CD4-positive, alpha-beta T cell treated with Interleukin-10 for 1 hour (primary cell): ENCODE measurements at regions not wholly inside any gene's neighbourhood (a gene's known extent, or its start where the extent isn't known, plus 50 kb on each side); places are given as distances from the start of the nearest gene placed in this dataset.
"Not testable (repeated sequence)": the region's sequence is repeated elsewhere in the genome, so short reads cannot be mapped to it uniquely, and the experiment has no call there.

ENCODE experiments used
- DNase-seq: peaks from one replicate; pipeline ENCODE4 v3.0.0-alpha.2; 2020

DNA sequence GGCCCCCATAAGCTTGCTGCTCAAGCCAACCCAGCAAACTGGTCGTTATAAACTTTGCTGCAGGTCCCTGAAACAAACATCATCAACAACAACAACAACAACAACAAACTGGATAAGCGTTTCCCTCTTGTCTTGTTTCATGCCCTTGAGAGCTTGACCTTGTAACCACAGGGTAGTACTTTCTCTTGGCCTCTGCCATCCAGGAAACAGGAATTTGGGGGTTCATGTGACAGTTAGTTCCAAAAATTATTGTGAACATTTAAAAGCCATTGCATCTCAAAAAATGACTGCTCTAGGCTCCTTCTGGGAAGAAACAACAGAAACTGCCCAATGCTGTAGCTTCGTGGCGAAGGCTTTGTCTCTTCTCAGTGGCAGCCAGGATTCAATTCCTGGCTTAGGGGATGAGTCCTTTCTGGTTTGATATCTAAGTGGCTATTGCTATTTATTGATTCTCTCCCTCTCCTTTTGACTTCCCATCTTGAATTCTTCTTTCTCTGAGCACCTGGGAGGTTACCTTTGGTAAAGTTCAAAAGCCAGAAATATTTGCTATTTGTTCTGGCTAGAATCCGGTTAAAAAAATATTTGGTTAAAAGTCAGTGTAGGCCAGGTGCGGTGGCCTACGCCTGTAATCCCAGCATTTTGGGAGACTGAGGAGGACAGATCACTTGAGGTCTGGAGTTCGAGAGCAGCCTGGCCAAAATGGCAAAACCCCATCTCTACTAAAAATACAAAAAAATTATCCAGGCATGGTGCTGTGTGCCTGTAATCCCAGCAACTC lies 52.0 kb upstream of the CPM start:
- no peak for DNase-seq

DNA sequence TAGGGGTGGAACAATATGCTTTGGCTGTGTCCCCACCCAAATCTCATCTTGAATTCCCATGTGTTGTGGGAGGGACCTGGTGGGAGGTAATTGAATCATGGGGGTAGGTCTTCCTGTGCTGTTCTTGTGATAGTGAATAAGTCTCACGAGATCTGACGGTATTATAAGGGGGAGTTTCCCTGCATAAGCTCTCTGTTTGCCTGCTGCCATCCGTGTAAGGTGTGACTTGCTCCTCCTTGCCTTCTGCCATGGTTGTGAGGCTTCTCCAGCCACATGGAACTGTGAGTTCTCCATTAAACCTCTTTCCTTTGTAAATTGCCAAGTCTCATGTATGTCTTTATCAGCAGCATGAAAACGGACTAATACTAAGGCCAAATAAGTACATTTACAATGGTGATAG lies 64.6 kb upstream of the CPM start:
- DNase-seq: not testable (repeated sequence)

DNA sequence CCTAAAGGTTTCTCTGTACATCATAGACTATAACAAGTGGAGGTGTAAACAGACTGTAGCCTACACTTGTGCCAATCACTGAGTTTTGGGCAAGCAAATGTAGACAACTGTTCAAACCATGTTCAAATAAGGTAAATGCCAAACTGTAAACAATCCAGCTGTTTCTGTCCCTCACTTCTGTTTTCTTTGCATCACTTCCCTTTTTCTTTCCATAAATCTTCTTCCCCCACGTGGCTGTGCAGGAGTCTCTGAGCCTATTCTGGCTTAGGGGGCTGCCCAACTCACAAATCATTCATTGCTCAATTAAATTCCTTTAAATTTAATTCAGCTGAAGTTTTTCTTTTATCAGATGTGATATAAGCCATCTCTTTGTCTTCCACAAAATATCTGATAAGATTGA lies 65.1 kb upstream of the CPM start:
- DNase-seq: no peak

DNA sequence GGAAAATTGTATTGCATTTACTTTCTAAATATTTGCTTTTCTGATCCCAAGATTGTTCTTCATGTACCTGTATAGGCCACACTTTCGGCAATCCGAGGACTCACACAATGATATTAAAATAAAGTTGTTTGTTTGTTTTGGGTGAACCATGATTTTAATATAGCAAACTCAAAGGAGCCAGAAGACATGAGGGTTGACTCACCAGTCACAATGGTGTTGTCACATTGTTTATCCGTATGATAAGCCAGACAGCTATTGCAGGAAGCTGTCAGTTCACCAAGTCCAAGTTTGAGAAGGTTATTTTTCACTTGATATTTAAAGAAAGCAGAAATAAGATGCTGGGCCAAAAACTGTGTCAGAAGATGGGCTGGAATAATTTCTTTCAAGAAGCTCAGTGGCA lies 67.1 kb upstream of the CPM start:
- DNase-seq: no peak

DNA sequence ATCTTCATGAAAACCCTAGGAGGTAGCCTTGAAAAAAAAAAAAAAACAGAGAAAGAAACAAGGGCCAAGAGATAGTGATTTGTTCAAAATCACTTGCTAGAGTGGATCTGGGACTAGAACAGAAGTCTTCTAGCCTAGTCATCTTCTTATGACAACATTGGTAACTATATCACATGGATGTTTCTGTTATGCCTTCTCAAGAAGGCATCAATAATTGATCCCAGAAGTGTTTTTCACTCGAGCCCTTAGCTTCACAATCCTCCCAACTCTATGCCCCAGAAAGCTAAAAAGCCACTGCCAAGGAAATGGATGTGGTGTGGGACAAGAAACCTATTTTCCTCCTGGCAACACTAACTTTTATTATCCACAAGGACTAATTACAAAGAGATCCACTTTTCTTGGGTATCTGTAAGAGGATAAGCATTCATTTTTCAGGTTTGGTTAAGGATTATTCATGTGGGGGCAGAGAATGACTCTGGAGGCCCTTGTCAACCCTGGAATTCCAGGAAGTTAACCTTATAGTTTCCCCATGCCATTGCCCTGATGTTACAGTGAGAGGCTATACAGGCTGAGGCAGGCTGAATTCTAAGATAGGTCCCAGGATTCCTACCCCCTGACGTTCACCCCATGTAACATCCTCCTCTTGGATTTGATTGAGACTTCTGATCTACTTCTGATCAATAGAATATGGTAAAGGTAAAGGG lies 67.7 kb upstream of the CPM start:
- no peak for DNase-seq

DNA sequence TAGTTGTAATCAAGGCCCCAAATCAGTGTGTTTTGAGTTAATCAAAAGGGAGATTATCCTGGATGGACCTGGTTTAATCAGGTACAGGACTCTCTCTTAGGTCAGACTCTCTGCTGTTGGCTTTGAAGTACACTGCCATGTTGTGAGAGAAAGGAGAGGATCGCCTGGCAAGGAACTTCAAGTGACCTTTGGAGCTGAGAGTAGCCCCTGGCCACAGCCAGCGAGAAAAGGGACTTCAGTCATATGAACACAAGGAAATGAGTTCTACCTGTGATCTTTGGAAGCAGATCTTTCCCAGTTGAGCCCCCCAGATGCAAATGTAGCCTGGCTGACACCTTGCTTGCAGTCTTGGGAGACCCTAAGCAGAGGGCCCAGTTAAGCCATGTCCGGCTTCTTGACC lies 68.3 kb upstream of the CPM start:
- DNase-seq: no peak

DNA sequence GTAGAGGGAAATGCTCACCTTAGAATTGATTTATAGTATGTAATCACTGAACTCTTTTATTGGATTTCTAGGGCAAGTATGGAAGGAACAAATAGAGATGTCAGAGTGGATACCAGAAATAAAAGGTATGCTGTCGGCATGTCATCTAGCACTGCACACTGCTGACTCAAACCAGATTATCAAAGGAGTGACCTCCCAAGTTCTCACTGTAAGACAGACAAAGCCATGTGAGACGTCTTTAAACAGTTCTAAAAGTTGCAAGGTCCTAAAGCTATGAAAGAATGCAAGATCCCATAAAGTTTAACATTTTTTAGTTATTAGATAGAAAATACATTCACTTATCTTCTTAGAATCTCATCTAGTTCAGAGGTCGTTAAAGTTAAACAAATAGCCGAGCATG lies 70.0 kb upstream of the CPM start:
- DNase-seq: no peak

DNA sequence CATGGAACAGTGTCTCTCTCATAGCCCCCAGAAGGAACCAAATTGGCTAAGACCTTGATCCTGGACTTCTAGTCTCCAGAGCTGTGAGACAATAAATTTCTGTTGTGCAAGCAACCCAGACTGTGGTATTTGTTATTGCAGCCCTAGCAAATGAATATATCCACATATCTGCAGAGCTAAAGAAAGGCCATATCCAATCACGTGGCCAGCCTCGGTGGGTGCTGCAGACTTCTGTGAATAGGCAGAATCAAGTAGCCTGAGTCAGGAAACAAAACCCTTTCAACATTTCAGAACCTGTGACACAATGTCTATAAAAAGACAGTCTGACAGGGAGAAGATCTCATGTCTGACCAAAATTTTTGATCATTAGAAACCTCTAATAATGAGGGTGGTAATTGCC lies 71.0 kb upstream of the CPM start:
- no peak for DNase-seq

DNA sequence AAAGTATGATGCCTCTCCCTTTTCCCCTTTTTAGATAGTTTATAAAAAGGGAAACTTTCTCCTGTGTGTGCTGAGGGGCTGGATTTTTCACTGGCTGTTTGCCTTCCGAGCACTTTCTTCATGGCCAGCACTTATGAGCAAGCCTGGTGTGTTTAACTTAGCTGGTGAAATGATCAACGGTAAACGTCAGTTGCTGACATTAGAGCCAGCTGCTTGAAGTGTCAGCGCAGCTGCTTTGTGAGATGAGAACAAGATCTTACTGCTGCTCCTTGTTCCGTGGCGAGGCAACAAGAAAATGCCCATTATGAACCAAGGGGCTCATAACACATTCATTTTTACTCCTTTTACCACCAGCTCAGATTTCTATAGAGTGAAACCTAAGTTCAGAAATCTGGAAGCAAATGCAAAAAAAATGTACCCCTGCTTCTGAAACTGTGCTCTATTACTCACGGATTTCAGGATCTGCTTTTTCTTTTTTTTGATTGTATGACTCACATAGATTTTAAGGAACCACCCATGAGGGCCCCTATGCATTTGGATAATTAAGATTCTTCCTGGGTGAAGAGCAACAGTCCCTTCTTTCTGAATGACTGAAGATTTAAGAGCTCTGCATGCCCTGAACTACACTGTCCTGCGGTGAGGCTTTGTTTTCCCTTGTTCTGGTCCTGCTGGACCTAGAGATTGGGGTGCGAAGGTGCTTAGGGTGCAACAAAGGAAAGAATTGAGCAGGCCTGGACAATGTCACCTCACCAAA lies 74.3 kb upstream of the CPM start:
- DNase-seq: no peak

DNA sequence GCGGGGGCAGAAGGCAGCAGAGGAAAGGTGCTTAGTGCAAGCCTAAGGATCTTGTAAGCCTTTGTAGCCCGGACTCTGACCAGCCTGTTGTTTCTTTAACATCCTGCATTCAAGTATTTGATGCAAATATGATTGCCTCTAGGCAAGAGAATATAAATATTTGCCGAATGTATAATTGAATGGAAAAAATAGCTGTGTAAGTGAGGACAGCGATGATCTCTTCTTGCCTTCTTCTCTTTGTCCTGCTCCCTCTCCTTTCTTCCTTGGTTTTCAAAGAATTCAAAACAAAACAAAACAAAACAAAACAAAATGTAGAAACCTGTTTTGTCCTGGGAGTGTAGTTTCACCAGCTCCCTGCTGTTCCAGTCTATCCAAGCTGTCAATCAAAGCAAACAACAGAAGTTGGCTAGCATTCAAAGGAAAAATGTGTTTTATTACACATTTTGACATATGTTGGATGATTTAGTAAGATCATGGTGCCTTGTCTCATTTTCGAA lies 74.9 kb upstream of the CPM start:
- DNase-seq: no peak

DNA sequence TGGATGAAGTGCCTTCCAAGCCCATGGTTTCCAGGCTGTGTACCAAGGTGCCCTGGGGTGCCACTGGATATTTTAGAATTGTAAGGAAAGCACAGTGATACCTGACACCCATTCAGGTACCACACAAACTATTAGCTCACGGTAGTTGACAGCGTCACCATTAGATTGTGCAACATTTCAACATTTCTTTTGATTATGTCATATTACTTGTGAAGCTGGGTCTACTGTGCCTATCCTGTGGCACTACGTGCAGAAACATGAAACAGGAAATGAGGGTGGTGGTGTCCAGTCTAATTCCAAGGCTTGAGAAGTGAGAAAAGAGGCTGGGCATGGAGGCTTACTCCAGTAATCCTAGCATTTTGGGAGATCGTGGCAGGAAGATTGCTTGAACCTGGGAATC lies 75.5 kb upstream of the CPM start:
- DNase-seq: no peak

DNA sequence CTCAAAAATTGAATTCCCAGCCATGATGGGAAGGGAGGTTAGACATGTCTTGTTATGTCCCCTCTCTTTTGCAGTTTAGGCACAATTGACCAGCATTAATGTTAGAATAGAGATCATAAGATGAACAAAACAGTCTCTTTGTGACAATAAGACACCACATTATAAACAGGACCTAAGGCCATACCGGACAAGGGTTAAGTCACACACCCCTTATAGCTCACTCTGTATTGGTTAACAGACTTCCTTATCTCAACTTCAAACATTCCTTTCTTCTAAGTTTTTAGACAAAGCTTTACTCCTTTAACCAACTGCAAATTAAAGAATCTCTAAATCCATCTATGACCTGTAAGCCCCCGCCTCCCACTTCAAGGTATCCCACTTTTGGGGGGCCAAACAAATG lies 81.1 kb upstream of the CPM start:
- DNase-seq: no peak

DNA sequence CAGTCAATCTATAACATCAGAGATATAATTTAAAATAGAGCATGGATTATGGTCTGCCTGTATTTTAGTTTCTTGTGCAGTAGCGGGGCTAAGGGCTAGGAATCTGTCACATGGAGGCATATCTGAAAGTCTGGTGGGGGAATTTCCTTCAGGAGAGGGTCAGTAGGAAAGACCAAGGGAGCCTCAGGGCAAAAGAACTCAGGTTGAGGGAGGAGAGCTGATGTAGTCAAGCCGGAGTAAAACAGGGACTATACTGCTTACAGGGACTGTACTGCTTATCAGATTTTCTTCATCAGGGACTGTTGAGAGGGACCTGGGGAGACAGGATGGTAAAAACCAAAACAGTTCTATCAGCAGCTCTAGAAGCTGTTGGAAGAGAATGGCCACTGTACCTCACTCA lies 82.0 kb upstream of the CPM start:
- no peak for DNase-seq

DNA sequence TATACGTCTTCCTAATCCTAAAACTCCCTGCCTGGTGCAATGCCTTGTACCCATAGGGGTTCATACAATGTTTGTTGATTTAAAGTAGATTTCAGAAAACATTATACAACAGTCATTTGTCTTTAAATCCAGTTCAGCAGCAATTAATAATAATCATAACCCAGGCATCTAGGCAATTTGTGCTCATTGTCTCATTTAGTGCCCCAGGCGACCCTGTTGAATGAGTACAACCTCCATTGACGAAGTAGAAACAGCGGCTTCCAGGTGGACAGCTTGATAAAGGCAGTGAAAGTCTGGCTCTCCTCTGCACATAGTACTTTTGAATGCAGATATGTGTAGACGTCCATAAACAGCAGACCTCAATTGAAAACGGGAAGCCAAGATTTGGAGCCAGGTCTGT lies 82.9 kb upstream of the CPM start:
- DNase-seq: no peak

DNA sequence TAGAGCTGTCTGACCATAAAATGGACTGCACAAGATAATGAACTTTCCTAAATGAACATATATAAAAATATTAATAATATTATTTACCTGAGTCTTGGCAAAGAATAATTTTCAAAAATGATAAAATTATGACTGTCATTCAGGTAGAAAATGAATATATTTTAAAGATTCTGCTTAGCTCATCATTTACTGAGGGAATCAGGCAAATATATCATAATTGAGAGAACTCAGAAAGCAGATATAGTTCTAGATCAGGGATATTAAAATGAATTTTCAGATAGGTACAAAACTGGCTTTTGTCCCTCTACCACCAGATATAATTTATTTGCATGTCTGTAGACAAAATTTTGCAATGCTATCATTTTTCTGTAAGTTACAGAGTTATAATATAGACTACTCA lies 86.1 kb upstream of the CPM start:
- no peak for DNase-seq

DNA sequence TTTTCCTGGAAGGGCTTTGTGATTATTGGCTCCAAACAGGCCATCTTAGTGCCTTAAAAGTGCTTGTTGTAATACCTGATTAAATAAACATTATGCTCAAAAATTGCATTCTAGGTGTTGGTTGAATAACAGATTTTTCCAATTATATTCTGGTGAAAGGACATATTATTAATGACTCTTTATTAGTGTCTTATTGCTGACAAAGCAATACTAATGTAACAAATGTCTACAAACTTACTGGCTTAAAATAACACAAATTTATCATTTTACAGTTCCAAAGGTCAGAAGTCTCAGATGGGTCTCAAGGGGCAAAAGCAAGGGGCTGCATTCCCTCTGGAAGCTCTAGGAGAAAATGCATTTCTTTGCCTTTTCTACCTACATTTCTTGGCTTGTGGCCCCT lies 86.9 kb upstream of the CPM start:
- no peak for DNase-seq

DNA sequence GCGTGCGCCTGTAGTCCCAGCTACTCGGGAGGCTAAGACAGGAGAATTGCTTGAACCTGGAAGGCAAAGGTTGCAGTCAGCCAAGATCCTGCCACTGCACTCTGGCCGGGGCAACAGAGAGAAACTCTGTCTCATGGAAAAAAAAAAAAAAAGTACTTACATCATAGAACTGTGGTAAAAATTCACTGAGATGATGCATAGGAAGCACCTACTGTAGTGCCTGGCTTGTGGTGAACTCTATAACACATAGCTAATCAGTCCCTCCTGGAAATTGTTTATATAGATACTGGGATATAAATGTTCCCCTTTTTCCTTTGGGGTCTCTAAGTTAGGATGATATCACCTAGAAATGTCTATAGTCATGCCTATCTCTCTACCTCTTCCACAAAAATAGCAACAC lies 89.7 kb upstream of the CPM start:
- no peak for DNase-seq

DNA sequence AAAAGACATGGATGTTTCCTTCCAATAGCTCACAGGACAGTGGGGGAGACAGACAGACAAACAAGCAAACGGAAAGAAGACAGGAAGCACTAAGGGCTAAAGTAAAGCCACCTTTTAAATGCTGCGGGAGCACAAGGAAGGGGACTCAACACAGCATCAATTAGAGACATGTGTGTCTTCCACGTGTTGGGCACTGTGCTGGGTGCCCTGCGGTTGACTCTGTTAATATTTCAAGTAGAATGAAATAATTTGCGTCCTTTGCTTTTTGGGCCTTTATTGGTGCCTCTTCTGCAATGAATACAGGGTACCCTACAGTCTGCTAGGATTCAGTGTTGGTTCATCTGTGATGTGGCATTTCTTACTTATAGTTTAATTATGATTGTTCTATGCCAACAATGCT lies 90.9 kb upstream of the CPM start:
- no peak for DNase-seq

DNA sequence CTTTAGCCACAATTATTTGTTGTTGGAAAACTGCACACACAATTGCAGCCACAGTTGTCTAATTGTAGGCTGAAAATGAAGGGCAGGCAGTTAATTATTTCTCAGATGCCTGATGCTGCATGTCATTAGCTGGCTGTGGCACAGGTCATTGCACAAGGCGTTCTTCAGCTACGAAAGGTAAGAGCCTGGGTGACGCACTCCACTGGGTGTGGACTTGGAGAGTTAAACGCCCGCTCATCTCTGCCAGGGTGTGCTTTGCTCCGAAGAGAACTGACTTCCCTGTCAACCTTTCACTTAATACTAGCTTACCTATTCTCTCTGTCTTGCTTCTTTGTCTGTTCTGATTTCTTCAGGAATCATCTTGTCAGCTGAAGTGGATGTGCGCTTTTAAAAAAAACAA lies 91.4 kb upstream of the CPM start:
- no peak for DNase-seq

DNA sequence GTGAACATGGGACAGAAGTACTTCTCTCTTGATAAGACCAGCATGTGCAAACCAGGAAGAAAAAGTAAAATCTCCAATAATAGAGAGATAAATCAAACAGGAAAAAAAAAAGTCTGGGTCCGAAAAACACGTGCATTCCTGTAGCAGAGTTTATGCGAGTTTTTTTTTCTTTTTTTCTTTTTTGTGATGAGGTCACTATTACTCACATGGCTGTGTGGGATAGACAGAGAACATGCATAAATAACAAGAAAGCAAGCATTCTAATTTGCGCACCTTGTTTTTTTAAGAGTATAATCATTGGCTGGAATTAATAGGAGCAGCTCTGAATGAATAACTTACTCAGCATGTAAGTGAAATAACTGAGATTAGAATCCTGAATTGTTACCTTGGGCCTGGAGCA lies 91.9 kb upstream of the CPM start:
- DNase-seq: no peak

DNA sequence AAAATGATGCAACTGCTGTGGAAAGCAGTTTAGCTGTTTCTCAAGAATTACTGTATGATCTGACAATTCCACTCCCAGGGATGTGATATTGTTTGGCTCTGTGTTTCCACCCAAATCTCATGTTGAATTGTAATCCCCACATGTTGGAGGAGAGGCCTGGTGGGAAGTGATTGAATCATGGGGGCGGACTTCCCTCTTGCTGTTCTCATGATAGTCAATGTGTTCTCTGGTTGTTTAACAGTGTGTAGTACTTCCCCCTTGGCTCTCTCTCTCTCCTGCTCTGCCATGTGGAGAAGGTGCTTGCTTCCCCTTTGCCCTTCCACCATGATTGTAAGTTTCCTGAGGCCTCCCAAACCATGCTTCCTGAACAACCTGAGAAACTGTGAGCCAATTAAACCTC lies 93.4 kb upstream of the CPM start:
- no peak for DNase-seq

DNA sequence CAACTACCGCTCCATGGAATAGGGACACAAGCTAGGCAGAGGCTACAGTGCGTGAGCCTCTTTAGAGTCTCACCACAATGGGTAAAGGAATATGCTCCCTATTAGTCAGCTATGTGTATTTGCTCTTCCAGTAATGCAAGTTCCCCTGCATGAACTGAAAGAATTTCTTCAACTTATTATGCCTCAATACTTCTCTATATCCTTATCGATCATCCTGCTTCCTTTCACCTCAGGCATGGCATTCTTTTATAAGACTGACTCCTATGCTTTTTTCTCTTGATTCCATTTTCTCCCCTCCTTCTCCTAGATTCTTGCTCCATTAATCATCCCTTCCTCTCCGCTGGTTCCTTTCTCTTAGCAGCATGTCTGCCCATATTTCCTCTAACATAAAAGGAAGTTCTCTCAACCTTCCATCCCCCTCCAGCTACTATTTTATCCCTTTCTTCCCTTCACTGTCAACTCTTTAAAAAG lies 94.5 kb upstream of the CPM start:
- DNase-seq: no peak

DNA sequence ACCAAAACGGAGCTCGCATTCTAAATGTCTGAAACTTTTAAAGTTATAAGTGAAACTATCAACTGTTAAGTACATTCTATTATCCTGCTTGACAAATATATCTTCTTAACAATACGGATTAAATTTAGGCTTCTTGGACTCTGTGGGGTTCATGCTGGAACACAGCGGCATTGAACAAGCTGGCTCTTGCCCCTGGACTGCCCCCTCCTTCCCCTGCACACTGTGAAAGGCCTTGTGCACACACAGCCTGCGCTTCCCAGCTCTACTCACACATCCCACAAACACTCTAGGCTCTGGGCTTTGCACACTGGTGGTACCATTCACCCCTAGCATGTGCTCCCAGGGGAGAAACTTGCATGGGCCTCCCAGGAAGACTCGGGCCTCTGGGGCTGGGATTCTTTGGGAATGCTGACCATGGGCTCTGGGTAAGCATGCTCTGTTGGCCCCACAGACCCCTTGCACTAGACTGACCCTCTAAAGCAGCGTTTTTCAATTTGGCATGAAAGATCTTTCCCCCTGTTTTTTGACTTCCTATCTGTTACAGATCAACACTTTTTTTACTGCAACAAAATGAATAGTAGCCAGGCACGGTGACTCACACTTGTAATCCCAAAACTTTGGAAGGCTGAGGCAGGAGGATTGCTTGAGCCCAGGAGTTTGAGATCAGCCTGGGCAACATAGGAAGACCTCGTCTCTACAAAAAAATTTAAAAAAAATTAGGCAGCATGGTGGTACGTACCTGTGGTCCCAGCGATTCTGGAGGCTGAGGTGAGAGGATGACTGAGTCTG lies 96.2 kb upstream of the CPM start:
- DNase-seq: no peak
